HEK293T (cell line): ENCODE measurements at regions not wholly inside any gene's neighbourhood (a gene's known extent, or its start where the extent isn't known, plus 50 kb on each side); places are given as distances from the start of the nearest gene placed in this dataset.

ENCODE experiments used
- CTCF ChIA-PET: fragments of 350-600 bp; formaldehyde crosslinking; extraction: SDS; loops from one replicate; lab custom pipeline; 2021; ENCODE audit warnings: antibody characterized with exemption, inconsistent platforms; lab: Yijun Ruan, JAX
- POLR2A ChIA-PET: fragments of 350-600 bp; formaldehyde crosslinking; extraction: SDS; loops from one replicate; lab custom pipeline; 2020; ENCODE audit warnings: antibody characterized with exemption, inconsistent platforms; lab: Yijun Ruan, JAX
- DNase-seq: peaks from one replicate; pipeline ENCODE4 v3.0.0; 2012; ENCODE audit warnings: mixed read lengths; ENCODE audit errors: extremely low spot score
- ARNT ChIP-seq: fragments of 450-650 bp; IDR thresholded peaks from 2 replicates; pipeline ENCODE4 v1.6.1; 2017; ENCODE audit warnings: mild to moderate bottlenecking
- BHLHE40 ChIP-seq: fragments of 450-650 bp; IDR thresholded peaks from 2 replicates; pipeline ENCODE4 v1.6.1; 2016; ENCODE audit warnings: mild to moderate bottlenecking, moderate library complexity, borderline replicate concordance
- CTBP1 ChIP-seq: fragments of 450-650 bp; IDR thresholded peaks from 2 replicates; pipeline ENCODE4 v1.6.1; 2016; ENCODE audit warnings: borderline replicate concordance
- ELF4 ChIP-seq: fragments of 450-650 bp; IDR thresholded peaks from 2 replicates; pipeline ENCODE4 v1.6.1; 2017; ENCODE audit warnings: antibody characterized with exemption
- FOXA1 ChIP-seq: fragments of 450-650 bp; IDR thresholded peaks from 2 replicates; pipeline ENCODE4 v1.6.1; 2016; ENCODE audit warnings: mild to moderate bottlenecking
- FOXK2 ChIP-seq: fragments of 450-650 bp; IDR thresholded peaks from 2 replicates; pipeline ENCODE4 v1.6.1; 2016; ENCODE audit warnings: mild to moderate bottlenecking
- FOXM1 ChIP-seq: fragments of 450-650 bp; IDR thresholded peaks from 2 replicates; pipeline ENCODE4 v1.6.1; 2017; ENCODE audit warnings: mild to moderate bottlenecking, borderline replicate concordance
- HDGF ChIP-seq: fragments of 450-650 bp; IDR thresholded peaks from 2 replicates; pipeline ENCODE4 v1.6.1; 2017; ENCODE audit warnings: antibody characterized with exemption, borderline replicate concordance
- L3MBTL2 ChIP-seq: fragments of 450-650 bp; conservative IDR thresholded peaks from 2 replicates; pipeline ENCODE4 v1.6.1; 2016; ENCODE audit warnings: mild to moderate bottlenecking
- LEF1 ChIP-seq: fragments of 450-650 bp; IDR thresholded peaks from 2 replicates; pipeline ENCODE4 v1.6.1; 2017; ENCODE audit warnings: mild to moderate bottlenecking, borderline replicate concordance
- NFRKB ChIP-seq: fragments of 450-650 bp; IDR thresholded peaks from 2 replicates; pipeline ENCODE4 v1.6.1; 2016; ENCODE audit warnings: mild to moderate bottlenecking, moderate library complexity
- PKNOX1 ChIP-seq: fragments of 450-650 bp; IDR thresholded peaks from 2 replicates; pipeline ENCODE4 v1.6.1; 2016
- SP1 ChIP-seq: fragments of 450-650 bp; IDR thresholded peaks from 2 replicates; pipeline ENCODE4 v1.6.1; 2017
- SUZ12 ChIP-seq: fragments of 450-650 bp; IDR thresholded peaks from 2 replicates; pipeline ENCODE4 v1.6.1; 2016; ENCODE audit warnings: mild to moderate bottlenecking
- TARDBP ChIP-seq: fragments of 450-650 bp; IDR thresholded peaks from 2 replicates; pipeline ENCODE4 v1.6.1; 2016
- ZNF384 ChIP-seq: fragments of 450-650 bp; IDR thresholded peaks from 2 replicates; pipeline ENCODE4 v1.6.1; 2016

DNA sequence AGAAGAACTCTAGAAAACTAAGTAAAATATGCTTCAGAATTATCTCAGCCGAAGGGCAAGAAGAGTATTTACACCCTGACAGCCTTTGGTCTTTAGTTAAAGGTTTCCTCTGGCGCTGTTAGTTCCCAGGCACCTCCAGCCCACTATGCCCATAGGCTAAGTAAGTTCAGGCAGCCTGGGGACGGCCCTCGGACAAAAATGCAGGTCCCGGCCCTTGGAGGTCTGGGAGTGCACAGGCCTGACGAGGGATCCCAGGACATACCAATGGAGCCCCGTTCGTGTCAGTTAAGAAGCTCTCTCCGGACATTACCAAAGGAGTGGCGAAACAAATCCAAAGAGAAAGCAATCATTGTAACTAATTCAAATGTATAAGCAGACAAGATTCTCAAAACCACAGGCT, 311.8 kb downstream of the CD83 start:
- TF ChIP-seq BHLHE40, result no peak
- no peak for TF ChIP-seq LEF1
- no peak for TF ChIP-seq ELF4
- TF ChIP-seq ZNF384, result no peak
- TF ChIP-seq FOXA1, result no peak
- no peak for TF ChIP-seq SP1
- TF ChIP-seq PKNOX1, result no peak
- no peak for TF ChIP-seq FOXK2
- no peak for DNase-seq
- ChIA-PET POLR2A (no interaction called here), CTCF (interaction anchor here (0.7 kb wide), 1 partner anchor 45 kb away, joined by 3 read pairs; no protein-coding TSS in a partner anchor)

- DNase-seq, result no peak
- TF ChIP-seq SP1, result no peak
- no peak for TF ChIP-seq FOXK2
- TF ChIP-seq HDGF, result no peak
- no peak for TF ChIP-seq CTBP1
- TF ChIP-seq NFRKB, result no peak
- TF ChIP-seq FOXA1, result no peak
- TF ChIP-seq L3MBTL2, result no peak
- TF ChIP-seq LEF1, result no peak
- TF ChIP-seq ELF4, result no peak
- no peak for TF ChIP-seq BHLHE40
- TF ChIP-seq FOXM1, result no peak
- no peak for TF ChIP-seq ZNF384
- no peak for TF ChIP-seq SUZ12
- TF ChIP-seq ARNT, result no peak
- TF ChIP-seq PKNOX1, result no peak
- no peak for TF ChIP-seq TARDBP
- CTCF ChIA-PET, result no interaction called here
- POLR2A ChIA-PET, result no interaction called here
Observed at GRCh38 chr6:14430218-14430617, 312.6 kb downstream of the CD83 start.

DNA sequence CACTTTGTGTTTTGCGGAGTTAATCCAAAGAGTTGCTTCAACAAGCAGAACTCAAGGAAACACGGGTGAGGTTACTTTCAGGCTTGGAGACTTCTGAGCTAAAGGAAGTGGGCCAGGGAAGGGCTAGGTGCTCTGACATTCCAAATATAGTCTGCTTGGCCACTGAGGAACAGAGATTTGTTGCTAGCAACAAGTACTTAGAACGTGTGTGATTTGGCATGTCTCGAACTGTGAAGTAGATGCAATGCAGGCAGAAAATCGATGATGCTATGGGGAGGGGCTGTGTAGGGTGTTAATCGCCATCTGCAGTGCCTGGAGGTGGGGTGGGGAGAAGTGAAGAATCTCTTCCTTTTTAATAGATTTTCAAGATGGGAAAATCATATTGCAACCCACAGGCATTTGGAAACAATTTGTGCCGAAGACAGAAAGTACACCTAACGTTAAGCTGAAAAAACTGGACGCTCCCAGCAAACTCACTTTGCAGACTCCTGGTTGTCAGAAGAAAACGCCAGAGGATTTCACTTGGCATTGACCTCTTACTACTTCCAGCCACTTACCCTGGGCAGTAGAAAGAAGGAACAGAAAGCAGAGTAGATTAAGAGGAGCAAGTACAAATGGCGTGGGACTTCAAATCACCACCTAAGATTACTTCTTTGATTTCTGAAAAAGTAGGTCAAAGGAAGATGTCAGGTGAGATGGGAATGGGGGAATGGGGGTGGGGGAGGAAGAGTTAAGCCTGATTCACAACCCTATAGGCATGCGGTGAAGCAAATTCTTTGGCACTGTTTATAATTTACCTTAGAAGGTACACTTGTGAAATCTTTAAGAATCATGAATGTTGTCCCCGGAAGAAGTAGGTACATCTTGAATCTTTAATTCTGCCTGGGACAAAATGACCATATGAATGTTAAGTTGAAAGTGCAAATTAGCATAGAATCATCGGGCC, 314.1 kb downstream of the CD83 start:
- DNase-seq, result no peak
- POLR2A ChIA-PET, result no interaction called here
- no peak for TF ChIP-seq SUZ12
- CTCF ChIA-PET, result no interaction called here

DNA sequence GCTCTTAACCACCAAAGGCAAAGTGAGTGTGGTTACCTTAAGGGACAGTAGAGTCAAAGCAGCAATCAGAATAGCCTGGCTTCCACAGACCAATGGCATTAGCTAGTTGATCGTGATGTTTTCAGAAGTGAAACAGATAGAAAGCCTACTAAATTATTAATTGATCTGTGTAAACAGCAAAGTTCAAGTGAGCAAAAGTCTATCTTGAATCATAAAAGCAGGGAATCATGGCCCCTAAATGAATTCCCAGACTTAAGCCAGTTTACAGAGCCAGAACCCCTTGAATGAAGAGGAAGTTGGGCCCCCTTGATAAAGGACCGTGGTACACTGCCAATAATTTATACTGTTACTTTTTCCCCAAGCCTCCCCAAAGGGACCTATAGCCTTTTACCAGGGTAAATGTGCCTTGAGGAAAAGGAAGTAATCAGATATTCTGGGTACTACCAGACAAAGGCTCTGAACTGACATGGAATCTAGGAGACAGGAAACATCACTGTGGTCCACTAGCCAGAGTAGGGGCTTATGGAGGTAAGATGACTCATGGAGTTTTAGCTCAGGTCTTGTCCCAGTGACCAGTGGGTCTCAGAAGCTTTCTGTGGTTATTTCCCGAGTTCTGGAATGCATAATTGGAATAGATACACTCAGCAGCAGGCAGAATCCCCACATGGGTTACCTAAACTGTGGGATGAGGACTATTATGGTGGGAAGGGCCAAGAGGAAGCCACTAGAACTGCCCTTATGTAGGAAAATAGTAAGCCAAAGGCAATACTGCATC, 317.5 kb downstream of the CD83 start:
- POLR2A ChIA-PET, result no interaction called here
- CTCF ChIA-PET, result no interaction called here
- TF ChIP-seq ELF4, result no peak
- TF ChIP-seq ZNF384, result no peak
- TF ChIP-seq SP1, result no peak
- TF ChIP-seq LEF1, result no peak
- no peak for TF ChIP-seq FOXA1
- no peak for TF ChIP-seq ARNT
- no peak for TF ChIP-seq L3MBTL2
- no peak for TF ChIP-seq PKNOX1
- no peak for TF ChIP-seq HDGF
- no peak for TF ChIP-seq SUZ12
- TF ChIP-seq BHLHE40, result no peak
- DNase-seq, result no peak

DNA sequence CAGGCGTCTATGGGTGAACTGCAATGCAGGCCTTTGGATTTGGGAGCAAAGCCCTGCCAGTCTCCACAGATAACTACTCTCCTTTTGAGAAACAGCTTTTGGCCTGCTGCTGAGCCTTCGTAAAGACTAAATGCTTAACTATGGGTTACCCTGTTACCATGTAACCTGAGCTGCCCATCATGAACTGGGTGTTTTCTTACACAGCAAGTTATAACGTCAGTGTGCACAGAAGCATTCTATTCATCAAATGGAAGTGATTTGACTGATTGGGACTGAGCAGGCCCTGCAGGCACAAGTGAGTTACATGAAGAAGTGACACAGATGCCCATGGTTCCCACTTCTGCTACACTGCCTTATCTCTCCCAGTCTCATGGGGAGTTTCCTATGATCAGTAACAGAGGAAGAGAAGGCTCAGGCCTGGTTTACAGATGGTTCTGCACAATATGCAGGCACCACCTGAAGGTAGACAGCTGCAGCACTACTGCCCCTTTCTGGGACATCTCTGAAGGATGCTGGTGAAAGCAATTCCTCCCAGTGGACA, 319.1 kb downstream of the CD83 start:
- DNase-seq, result no peak
- POLR2A ChIA-PET, result interaction anchor here (1.0 kb wide), 1 partner anchor 12 kb away, joined by 3 read pairs; no protein-coding TSS in a partner anchor
- CTCF ChIA-PET, result no interaction called here
- TF ChIP-seq ZNF384 (no peak), SP1 (no peak), HDGF (no peak), PKNOX1 (peak; percentile 69)

DNA sequence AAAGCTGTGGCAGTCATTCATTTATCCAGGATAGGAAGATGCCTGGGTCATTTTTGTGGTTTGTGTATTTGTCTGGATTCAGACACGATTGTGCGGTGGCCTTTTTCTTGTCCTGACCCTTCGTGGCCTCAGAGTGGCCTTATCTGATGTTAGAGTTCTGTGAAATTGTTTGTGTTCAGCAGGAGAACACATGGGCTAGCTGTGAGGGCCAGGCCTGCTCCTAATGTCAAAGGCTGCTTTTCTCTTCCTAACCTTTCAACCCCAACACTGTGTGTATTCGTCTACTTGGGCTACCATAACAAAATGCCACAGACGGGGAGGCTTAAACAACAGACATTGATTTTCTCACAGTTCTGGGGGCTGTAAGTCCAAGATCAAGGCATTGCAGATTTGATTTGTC, 321.8 kb downstream of the CD83 start:
- TF ChIP-seq CTBP1, result no peak
- no peak for TF ChIP-seq L3MBTL2
- no peak for TF ChIP-seq BHLHE40
- no peak for TF ChIP-seq ZNF384
- no peak for TF ChIP-seq PKNOX1
- TF ChIP-seq SUZ12, result no peak
- TF ChIP-seq ELF4, result no peak
- no peak for TF ChIP-seq NFRKB
- ChIA-PET CTCF (no interaction called here), POLR2A (no interaction called here)
- no peak for DNase-seq
